Endothelial cell of umbilical vein (primary cell): ENCODE measurements at regions not wholly inside any gene's neighbourhood (a gene's known extent, or its start where the extent isn't known, plus 50 kb on each side); places are given as distances from the start of the nearest gene placed in this dataset.

Experiments used
- BruUV-seq: library from RNA; stranded (reverse); fragments of 400-500 nt; replicated peaks from 2 replicates; lab custom pipeline; 2021; lab: Mats Ljungman, UMichigan
- CTCF ChIA-PET: fragments of 300-600, 350-600 bp; sonication (Branson Sonifier 250); formaldehyde crosslinking; loops from one replicate; lab custom pipeline; 2021; ENCODE audit warnings: antibody characterized with exemption, inconsistent platforms; lab: Charles Lee
- POLR2A ChIA-PET: fragments of 300-600, 350-600 bp; sonication (Branson Sonifier 250); formaldehyde crosslinking; loops from one replicate; lab custom pipeline; 2021; ENCODE audit warnings: antibody characterized with exemption, inconsistent platforms; lab: Charles Lee
- DNase-seq: peaks from one replicate; pipeline ENCODE4 v3.0.0-alpha.2; 2011; ENCODE audit warnings: low read depth, low spot score
- FAIRE-seq: peaks from 2 replicates; lab custom pipeline; 2011; peaks lifted over from hg19 to GRCh38; lab: Jason Lieb, UNC
- H2AFZ ChIP-seq: 2 replicates; pipeline ENCODE4 v1.6.0; 2012; ENCODE audit warnings: low read depth, low read length, control low read depth, inconsistent platforms
- H3K27ac ChIP-seq: 2 replicates; pipeline ENCODE4 v1.5.1; 2011; ENCODE audit warnings: low read depth, mild to moderate bottlenecking, control low read depth, low read length, moderate library complexity; ENCODE audit not compliant: insufficient read depth
- H3K27me3 ChIP-seq, 2 experiments: 2 replicates each; pipeline versions ENCODE4 v1.6.0 to v1.6.1; 2011; ENCODE audit warnings: low read length in 2 of 2, mixed read lengths in 1 of 2; ENCODE audit not compliant: control insufficient read depth in 2 of 2, insufficient read depth in 2 of 2
- H3K36me3 ChIP-seq, 2 experiments: 2 replicates in 1 of 2; 3 replicates in 1 of 2; pipeline ENCODE4 v1.5.1; 2011; ENCODE audit warnings: low read length in 2 of 2, mild to moderate bottlenecking in 1 of 2, moderate library complexity in 1 of 2; ENCODE audit not compliant: control insufficient read depth in 2 of 2, insufficient read depth in 2 of 2; ENCODE audit errors: extremely low read depth in 1 of 2
- H3K4me1 ChIP-seq: 3 replicates; pipeline ENCODE4 v1.5.1; 2011; ENCODE audit warnings: mild to moderate bottlenecking, low read length; ENCODE audit not compliant: control insufficient read depth, insufficient read depth; ENCODE audit errors: extremely low read depth
- H3K4me2 ChIP-seq: 2 replicates; pipeline ENCODE4 v1.6.1; 2011; ENCODE audit warnings: low read length, control low read depth, mixed read lengths; ENCODE audit not compliant: insufficient read depth
- H3K4me3 ChIP-seq, 3 experiments: fragments of 200-600 bp in 1 of 3; sonication (generic), shearing (Covaris generic) in 1 of 3; replicated peaks in 1 of 3; 2 replicates each; pipeline ENCODE4 v1.5.1; 2011 to 2016; ENCODE audit warnings: control low read depth in 3 of 3, low read length in 3 of 3, mild to moderate bottlenecking in 2 of 3, inconsistent platforms in 1 of 3, low read depth in 1 of 3, moderate library complexity in 1 of 3; ENCODE audit not compliant: insufficient read depth in 1 of 3
- H3K79me2 ChIP-seq: 2 replicates; pipeline ENCODE4 v1.6.0; 2012; ENCODE audit warnings: low read length, inconsistent platforms; ENCODE audit not compliant: control insufficient read depth, insufficient read depth
- H3K9ac ChIP-seq: replicated peaks from 2 replicates; pipeline ENCODE3; 2011; ENCODE audit warnings: low read length, control low read depth; ENCODE audit not compliant: insufficient read depth; ENCODE audit errors: extremely low read depth
- H3K9me1 ChIP-seq: replicated peaks from 3 replicates; pipeline ENCODE4 v1.6.0; 2011; ENCODE audit warnings: mild to moderate bottlenecking, low read length; ENCODE audit not compliant: control insufficient read depth, insufficient read depth; ENCODE audit errors: extremely low read depth
- H3K9me3 ChIP-seq: replicated peaks from 2 replicates; pipeline ENCODE4 v1.5.1; 2012; ENCODE audit warnings: low read length, inconsistent platforms; ENCODE audit not compliant: control insufficient read depth, insufficient read depth
- H4K20me1 ChIP-seq: replicated peaks from 2 replicates; pipeline ENCODE3; 2011; ENCODE audit warnings: mild to moderate bottlenecking, low read length; ENCODE audit not compliant: control insufficient read depth, insufficient read depth; ENCODE audit errors: extremely low read depth
- FOS ChIP-seq: IDR thresholded peaks from 2 replicates; pipeline ENCODE4 v1.6.1; 2011; ENCODE audit warnings: mild to moderate bottlenecking, low read length, moderate library complexity, borderline replicate concordance; ENCODE audit not compliant: insufficient read depth
- GATA2 ChIP-seq: IDR thresholded peaks from 2 replicates; pipeline ENCODE4 v1.7.0; 2011; ENCODE audit warnings: low read depth, mild to moderate bottlenecking, moderate library complexity, mixed read lengths, low read length; ENCODE audit not compliant: insufficient read length, insufficient read depth
- JUN ChIP-seq: IDR thresholded peaks from 2 replicates; pipeline ENCODE4 v1.6.1; 2011; ENCODE audit warnings: borderline replicate concordance, low read depth; ENCODE audit not compliant: insufficient read length, insufficient read depth
- MYC ChIP-seq: IDR thresholded peaks from one replicate; pipeline ENCODE4 v1.6.1; 2011; ENCODE audit warnings: mild to moderate bottlenecking, low read depth, low read length
- POLR2A ChIP-seq: IDR thresholded peaks from 2 replicates; pipeline ENCODE4 v1.6.1; 2012; ENCODE audit warnings: low read depth, mild to moderate bottlenecking, control low read depth, low read length
- POLR2AphosphoS5 ChIP-seq: IDR thresholded peaks from 2 replicates; pipeline ENCODE4 v1.6.1; 2012; ENCODE audit warnings: low read depth, mild to moderate bottlenecking, control low read depth, low read length, moderate library complexity; ENCODE audit not compliant: insufficient read depth
- dilution Hi-C: fragments of 300-500 bp; cut with MboI; formaldehyde crosslinking; loops from one replicate; pipeline ENCODE4 v1.15.0; 2019; ENCODE audit warnings: low sequenced_read_pairs; ENCODE audit not compliant: extremely low pct_ligation_motif_present
- intact Hi-C: fragments of 100-400 bp; cut with micrococcal nuclease; formaldehyde crosslinking; loops from one replicate; pipeline ENCODE4 v1.10.0; 2022
- TF ChIP-seq, protein P1 (sequence below), 2 donors: IDR thresholded peaks; 1 replicate in 1 of 2; 2 replicates in 1 of 2; pipeline ENCODE4 v1.5.1; 2011; ENCODE audit warnings: low read length in 2 of 2, mild to moderate bottlenecking in 2 of 2, moderate library complexity in 2 of 2, control low read depth in 1 of 2, inconsistent platforms in 1 of 2, low read depth in 1 of 2; ENCODE audit not compliant: insufficient read depth in 1 of 2; ENCODE audit errors: extremely low read depth in 1 of 2

DNA sequence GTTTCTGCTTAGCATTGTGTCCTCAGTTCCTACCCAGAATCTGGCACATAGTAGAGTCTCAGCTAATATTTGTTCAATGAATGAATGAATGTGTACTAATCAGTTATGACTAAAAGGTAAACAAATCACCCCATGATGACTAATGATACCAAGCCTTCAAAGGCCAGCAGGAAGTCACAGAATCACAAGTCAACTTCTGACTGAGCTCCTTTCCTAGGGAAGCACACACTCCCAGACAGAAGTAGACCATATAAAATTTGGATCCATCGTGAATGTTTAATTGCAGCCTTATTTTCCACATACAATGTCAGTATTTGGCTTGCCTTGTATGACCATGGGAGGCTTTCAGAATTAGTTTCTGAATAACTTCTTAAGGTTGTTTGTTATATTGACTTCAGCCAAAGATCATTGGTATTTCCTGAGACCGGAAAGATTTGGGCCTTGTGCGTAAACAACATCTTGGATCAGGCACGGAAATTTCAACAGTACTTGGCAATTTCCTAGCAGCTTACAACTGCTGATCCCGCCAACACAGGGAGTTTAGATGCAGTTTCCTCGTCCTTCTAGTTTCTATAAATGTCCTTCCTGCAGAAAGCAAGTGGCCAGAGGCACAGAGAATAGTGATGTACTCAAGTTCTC is 185.9 kb upstream of the ATP1B1 start:
- Histone ChIP-seq H3K9me3 (no peaks in the 10 kb centered on the region), H3K79me2 (no peaks in the 10 kb centered on the region), H3K4me2 (peak overlapping the region; percentile 47), H3K9me1 (no peaks in the 10 kb centered on the region), H4K20me1 (no peaks in the 10 kb centered on the region), H3K36me3 (no peaks in the 10 kb centered on the region), H2AFZ (peak overlapping the region; percentile 46), H3K4me3 (peak overlapping the region in 1 of 3 experiments; percentile 21), H3K9ac (peak overlapping the region; percentile 48), H3K27ac (peak overlapping the region; percentile 84), H3K4me1 (peaks cover 59% of the 10 kb centered on the region), H3K27me3 (no peaks in the 10 kb centered on the region)
- intact Hi-C loops (loop anchor here (1.0 to 2.0 kb wide), 3 partner anchors 186 to 566 kb away; partner anchors contain the start of genes ATP1B1 and NME7), dilution Hi-C loops (no loop called here)
- DNase-seq: peak; percentile 90
- ChIA-PET CTCF (interaction anchor here (0.7 to 1.8 kb wide), 5 partner anchors 12 to 428 kb away, joined by 3 to 9 read pairs (median 4); no protein-coding TSS in a partner anchor), POLR2A (no interaction called here)
- TF ChIP-seq GATA2: peak; percentile 71
- TF ChIP-seq POLR2A: no peak
- TF ChIP-seq POLR2AphosphoS5: peak; percentile 51
- TF ChIP-seq FOS: peak; percentile 81
- TF ChIP-seq JUN: peak; percentile 69
- no peak for TF ChIP-seq MYC
- no TSS peak for BruUV-seq
- peak; percentile 90 for FAIRE-seq

DNA sequence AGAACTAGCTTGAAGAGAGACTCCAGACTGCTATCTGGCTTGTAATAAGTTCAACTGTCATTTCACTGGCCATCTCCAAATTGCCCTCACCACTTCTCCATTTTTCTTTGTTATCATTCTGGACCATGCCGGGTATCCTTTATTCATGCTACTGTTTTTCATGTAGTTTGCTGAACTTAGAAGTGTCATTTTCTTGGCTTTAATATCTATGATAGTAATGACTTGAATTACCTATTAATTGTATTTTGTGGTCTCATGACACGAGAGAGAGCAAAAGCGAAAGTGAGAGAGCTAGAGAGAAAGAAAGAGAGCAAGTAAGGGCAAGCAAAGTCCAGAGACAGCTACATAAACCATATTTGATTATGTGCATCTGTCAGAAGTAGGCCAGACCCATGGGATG is 184.9 kb upstream of the ATP1B1 start:
- no TSS peak for BruUV-seq
- Histone ChIP-seq H3K4me1 (peaks cover 59% of the 10 kb centered on the region), H3K9ac (peak overlapping the region; percentile 48), H3K27me3 (no peaks in the 10 kb centered on the region), H3K27ac (peak overlapping the region; percentile 84), H3K4me3 (no peak overlapping the region), H2AFZ (peak overlapping the region; percentile 15), H3K4me2 (peak overlapping the region; percentile 47), H3K9me3 (no peaks in the 10 kb centered on the region), H3K9me1 (no peaks in the 10 kb centered on the region), H4K20me1 (no peaks in the 10 kb centered on the region), H3K36me3 (no peaks in the 10 kb centered on the region), H3K79me2 (no peaks in the 10 kb centered on the region)
- no peak for TF ChIP-seq POLR2AphosphoS5
- TF ChIP-seq, protein P1, sequence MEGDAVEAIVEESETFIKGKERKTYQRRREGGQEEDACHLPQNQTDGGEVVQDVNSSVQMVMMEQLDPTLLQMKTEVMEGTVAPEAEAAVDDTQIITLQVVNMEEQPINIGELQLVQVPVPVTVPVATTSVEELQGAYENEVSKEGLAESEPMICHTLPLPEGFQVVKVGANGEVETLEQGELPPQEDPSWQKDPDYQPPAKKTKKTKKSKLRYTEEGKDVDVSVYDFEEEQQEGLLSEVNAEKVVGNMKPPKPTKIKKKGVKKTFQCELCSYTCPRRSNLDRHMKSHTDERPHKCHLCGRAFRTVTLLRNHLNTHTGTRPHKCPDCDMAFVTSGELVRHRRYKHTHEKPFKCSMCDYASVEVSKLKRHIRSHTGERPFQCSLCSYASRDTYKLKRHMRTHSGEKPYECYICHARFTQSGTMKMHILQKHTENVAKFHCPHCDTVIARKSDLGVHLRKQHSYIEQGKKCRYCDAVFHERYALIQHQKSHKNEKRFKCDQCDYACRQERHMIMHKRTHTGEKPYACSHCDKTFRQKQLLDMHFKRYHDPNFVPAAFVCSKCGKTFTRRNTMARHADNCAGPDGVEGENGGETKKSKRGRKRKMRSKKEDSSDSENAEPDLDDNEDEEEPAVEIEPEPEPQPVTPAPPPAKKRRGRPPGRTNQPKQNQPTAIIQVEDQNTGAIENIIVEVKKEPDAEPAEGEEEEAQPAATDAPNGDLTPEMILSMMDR (IDR thresholded peaks at IDR 0.05; ENCODE audit: extremely low read depth in 1 of 2, insufficient read depth in 1 of 2, low read depth in 1 of 2, low read length in 2 of 2): no peak
- POLR2A ChIA-PET: no interaction called here
- FAIRE-seq (no peak), DNase-seq (no peak)
- intact Hi-C loops: loop anchor here (2.0 kb wide), 1 partner anchor 565 kb away; no protein-coding TSS in a partner anchor
- dilution Hi-C loops: no loop called here
- CTCF ChIA-PET: interaction anchor here (0.7 kb wide), 1 partner anchor 427 kb away, joined by 4 read pairs; no protein-coding TSS in a partner anchor
